NCI-H526 treated with DMSO at 0.1 percent for 48 hours (cell line): ENCODE measurements at regions not wholly inside any gene's neighbourhood (a gene's known extent, or its start where the extent isn't known, plus 50 kb on each side); places are given as distances from the start of the nearest gene placed in this dataset.

ENCODE experiments used
- DNase-seq: peaks from one replicate; lab custom pipeline; 2025; lab: John Stamatoyannopoulos, UW

DNA sequence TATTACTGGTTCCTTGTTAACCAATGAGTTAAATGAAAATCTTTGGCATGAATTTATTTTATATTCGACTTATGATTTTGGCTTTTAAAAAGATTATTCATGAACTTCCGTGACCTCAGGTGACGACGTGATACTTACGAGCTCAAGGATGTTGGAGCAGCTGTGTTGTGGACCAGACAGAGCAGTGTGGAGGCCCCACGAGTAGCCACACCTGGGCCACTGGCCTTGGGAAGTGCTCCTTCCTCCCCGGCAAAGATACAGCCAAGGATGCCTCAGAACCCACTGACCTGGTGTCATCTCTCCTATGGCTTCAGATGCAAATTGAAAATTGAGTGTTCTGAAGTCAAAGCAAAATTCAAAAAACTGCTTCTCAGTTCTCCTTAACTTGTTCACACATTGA, 147.5 kb upstream of the PPP2R2D start:
- no peak for DNase-seq

DNA sequence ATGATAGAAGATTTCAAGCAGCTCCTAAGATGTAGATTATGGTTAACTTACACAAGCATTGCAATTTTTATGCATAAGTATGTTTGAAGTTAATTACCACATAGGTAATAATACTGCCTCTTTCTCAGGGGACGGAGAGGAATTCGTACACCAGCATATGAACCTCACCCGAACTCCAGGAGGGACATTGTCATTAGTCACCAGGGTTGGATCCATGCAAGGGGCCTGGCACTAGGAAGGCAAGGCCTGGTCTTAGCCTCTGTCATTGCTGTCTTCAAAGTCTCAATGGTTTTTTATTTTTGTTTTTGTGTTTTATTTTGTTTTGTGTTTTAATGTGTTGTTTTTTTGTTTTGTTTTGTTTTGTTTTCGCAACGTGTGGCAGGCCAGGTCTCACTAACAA, 145.6 kb upstream of the PPP2R2D start:
- no peak for DNase-seq

DNA sequence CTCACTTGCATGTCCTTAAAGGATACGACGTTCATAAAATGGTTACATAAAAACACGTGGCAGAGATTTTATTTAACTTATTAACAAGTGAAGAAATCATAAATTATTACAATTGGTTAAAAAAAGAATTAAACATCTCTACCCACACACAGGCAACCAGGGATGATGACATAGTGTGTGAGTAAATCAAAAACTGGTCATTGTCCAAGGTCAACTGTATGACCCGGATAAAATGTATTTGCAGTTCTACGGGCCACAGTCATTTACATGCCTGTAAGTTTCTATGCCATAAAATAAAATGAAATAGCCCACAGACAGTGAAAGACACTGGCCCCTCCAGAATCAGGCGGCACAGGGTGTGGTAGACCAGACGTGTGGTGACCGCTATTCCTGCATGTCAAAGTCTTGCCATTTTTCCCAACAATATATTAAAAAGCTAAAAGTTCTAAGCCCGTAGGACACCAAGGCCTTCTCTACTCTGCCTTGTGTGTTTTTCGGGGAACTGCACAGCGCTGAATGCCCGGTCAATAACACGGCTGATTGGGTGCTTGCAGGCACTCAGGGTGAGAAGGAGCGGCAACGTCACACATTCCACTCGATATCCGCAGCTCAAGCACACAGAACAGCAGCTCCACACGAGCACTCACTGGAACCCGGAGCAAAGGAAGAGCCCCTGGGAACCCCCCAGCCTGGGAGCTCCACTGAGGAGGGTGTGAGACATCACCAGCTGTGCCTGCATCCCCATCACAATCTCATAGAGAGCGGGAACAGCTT, 143.3 kb upstream of the PPP2R2D start:
- no peak for DNase-seq

DNA sequence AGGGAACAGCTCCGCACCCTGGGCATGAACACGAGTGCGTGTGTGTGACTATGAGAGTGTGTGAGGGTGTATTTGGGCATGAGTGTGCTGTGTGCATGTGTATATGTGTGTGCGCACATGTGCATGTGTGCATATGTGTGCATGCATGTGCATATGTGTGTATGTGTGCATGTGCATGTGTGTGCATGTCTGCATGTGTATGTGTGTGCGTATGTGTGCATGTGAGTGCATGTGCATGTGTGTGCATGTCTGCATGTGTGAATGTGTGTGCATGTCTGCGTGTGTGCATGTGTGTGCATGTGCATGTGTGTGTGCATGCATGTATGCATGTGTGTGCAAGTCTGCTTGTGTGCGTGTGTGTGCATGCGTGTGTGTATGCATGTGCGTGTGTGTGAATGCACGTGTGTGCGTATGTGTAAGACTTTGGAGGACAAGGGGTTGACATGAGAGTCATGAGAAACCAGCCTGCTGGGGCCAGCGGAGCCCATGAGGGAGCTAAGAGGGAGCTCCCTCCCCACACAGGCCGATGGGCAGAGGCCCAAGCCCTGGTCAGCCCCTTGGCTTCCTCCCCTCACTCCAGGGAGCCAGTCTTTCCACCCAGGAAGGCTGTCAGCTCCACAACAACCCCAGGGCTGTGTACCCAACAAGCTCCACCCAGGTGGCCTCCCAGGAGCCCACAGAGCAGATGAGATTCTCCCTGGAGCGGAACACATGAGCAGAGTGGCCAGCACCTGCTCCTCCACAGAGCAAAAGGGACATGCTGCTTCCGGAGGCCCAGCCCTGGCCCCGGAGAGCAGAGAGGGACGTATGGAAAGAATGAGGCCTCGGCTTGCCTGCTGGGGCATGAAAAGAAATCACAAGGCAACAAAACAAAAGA, 142.5 kb upstream of the PPP2R2D start:
- peak; percentile 32 for DNase-seq

DNA sequence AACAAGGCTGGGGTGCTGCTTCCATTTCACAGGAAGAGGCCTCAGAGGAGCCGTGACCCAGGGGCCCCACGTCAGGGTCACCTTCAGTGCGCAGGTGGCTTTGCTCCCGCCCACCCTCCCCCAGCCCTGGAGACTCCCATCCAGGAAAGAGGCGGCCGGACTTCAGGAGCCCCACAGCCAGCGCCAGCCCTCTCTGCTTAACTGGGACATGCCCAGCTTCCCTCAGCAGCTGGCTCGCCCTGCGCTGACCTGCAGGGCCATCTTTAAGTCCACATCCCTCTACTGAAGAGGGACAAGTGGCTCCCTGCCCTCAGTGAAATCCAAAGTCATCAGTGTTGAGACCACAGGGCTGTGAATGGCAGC, 141.9 kb upstream of the PPP2R2D start:
- no peak for DNase-seq

DNA sequence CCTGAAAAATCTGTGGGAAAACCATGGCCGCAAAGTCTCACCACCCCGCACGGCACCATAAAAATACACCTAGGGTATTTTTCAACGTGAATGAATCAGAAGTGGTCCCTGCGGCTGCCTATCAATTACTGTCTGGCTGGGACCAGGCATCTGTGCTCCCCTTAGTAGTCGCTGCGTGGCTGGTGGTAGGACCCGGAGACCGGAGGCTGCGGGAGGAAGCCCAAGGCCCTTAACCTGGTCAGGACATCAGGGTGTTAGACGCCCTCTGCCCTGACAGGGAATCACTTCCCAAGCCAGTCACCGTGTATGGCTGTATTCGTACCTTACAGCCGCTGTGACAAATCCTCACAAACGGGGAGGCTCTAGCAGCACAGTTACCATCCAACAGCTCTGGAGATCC, 141.5 kb upstream of the PPP2R2D start:
- DNase-seq = no peak

DNA sequence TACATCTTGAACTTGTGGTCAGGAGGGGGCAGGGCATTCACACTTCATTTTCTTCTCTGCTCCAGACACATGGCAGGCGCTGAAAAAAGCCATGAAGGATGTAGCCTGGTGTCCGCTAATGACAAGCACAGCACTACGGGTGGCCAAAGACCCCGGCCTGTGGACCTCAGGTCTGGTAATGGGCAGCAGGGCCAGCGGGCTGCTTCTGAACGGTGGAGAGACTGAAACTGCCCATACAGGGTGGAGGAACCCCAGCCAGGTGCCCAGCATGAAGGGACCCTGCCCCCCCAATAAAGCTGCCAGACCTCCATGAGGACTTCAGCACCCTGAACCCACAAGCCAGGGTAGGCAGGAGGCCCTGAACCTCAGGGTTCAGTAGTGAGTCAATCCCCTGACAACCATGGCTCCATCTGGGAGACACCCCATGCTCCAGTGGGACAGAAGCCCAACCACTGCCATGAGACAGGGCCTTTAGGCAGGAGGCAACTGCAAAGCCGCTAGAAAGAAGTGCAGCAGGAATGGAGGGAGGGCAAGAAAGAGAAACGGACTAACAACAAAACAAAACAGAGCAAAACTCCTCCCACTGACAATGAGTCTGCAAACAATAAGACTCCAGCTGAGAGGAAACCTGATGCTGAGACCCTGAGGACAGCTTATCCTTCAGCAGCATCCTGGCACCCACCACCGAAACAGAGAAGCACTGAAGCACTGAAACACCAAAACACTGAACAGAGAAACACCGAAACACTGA, 140.2 kb upstream of the PPP2R2D start:
- no peak for DNase-seq

DNA sequence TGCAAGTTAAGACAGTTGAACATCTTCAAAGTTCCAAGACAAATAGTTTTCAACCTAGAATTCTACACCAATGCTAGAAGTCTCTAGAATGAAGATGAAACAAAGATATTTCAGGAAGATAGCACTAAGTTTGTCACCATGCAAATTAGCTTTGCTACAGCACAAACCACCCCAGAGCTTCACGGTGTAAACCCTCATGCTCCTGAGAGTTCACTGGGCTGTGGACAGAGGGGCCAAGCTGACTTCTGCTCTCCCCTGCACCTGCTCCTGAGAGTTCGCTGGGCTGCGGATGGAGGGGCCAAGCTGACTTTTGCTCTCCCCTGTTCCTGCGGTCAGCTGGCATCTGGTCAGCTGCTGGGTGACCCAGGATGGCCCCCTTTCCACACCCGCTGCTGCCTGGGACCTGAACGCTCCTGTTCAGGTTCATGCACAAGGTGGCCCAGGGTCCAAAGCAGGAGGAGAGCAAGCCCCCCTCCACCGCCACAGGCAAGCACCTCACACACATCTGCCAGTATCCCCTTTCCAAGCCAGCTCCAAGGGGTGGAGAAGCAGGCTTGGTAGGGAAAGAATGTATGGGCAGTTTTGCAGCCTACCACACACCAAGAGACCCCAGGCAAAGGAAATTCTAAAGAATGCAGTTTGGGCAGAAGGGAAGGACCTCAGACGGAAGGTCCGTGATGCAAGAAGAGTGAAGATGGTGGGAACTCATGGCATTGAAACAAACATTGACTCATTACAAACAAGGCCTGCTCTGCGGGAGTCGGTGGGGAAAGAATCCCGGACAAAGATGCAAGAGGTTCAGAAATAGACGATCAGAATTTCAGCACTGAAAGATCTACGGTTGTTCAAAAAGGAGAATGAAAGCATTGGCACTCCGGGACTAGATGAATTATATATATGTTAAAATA, 137.8 kb upstream of the PPP2R2D start:
- peak; percentile 17 for DNase-seq

DNA sequence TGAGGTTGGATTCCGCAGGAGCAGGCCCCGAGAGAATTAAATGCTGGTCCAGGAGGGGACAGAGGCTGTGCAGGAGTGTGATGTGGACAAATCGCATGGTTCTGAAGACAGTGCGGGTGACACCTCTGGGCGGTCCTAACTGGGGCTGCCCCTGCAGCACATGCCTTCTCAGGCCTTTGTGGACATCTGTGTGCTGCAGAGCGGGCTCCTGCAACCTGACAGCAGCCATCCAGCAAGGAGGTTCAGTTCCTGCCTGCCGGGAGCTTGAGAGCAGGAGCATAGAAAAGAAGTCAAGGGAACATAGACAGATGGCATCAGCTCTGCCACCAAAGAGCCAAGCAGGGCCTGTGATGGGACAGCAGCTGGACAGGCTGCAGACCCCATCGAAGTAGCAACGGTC, 135.9 kb upstream of the PPP2R2D start:
- DNase-seq = no peak

DNA sequence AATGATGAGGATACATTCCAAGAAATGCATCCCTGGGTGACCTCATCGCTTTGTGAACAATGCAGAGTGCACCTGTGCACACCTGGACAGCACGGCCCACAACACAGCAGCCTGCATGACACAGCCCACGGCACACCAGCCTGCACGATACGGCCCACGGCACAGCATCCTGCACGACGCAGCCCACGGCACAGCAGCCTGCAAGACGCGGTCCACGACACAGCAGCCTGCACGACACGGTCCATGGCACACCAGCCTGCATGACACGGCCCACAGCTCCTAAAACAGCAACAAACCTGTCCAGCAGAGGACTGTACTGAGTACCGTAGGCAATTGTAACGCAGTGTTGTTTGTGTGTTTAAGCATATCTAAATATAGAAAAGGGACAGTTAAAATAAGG, 134.7 kb upstream of the PPP2R2D start:
- DNase-seq = no peak

DNA sequence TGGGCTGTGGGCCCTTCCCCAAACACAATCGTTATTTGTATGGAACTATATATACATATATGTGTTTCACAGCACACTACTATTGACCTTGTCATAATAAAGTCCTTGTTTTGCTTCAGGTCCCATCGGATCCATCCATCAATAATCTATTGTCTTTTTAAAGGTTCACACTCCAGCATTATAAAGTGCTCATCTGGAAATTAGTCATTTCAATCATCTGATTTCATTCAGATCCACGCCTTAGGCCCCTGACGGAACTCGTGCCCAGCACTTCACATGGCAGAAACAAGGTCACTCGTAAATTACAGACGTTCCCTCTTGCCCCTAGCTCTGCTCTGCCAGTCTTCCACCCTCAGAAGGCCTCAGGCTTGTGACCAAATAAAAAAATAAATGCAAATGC, 133.1 kb upstream of the PPP2R2D start:
- peak; percentile 71 for DNase-seq

DNA sequence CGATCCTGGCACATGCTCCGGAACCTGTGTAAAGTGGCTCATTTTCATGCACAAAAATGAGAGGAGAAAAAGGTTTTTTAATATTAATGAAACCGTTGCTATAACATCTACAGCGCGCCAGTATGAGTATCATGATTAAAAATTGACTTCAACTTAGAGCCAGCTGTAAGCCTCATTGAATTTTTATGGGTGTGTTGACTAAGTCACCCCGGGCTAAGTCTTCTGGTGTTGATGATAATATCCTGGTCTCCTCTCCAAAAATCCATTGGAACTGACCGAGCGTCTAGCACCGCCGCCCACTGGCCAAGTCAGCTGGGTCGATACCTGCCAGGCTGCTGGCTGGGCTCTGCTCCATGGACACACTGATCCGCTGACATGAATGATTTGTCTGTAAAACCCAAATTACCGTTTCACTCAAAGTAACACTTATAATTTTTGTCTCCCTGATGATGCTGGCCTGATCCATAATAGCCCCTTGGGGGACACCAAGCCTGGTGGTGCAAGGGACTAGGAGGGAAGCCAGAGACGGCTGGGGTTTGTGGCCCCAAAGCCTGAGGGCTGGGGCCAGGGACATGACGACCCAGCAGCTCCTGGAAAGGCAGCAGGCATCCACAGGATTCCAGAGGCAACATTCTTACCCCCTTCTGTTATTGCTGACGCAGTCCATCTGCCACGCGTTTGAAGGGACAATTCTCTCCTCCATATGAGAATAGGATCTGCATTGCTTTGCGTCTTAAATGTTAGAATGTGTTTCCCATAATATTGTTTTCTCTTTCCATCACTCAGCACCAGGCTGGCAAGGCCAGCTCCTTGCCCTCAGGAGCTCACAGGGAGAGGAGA, 131.0 kb upstream of the PPP2R2D start:
- no peak for DNase-seq

DNA sequence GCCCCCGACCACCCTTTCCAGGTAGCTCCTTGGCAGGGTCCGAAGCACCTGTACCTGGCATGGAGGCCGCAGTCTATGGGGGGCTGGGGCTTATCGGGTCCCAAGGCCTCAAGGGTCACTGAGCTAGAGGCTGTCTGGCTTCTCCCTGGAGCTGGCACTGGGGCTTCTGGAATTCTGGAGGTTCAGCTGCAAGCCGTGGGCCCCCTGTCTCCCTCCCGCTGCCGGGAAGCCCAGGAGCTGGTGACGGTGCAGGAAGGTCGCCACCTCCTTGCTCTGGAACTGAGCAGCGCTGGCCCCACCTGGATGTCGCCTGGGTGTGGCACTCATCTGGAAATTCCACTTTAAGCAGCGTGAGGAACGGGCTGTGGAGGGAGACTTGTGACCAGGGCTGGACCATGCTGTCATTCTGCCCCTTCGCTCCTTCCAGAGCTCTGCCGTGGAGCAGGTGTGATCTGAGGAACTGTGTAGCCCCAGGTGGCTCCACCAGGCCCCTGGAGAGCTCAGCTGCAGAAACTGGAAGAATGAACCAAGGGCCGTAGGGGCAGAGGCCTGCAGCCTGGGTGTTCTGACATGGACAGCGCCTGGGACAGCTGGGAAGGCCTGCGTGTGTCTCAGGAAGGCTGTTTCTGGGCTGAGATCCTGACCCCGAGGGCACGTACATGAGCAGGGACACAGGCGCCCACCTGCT, 129.7 kb upstream of the PPP2R2D start:
- no peak for DNase-seq

DNA sequence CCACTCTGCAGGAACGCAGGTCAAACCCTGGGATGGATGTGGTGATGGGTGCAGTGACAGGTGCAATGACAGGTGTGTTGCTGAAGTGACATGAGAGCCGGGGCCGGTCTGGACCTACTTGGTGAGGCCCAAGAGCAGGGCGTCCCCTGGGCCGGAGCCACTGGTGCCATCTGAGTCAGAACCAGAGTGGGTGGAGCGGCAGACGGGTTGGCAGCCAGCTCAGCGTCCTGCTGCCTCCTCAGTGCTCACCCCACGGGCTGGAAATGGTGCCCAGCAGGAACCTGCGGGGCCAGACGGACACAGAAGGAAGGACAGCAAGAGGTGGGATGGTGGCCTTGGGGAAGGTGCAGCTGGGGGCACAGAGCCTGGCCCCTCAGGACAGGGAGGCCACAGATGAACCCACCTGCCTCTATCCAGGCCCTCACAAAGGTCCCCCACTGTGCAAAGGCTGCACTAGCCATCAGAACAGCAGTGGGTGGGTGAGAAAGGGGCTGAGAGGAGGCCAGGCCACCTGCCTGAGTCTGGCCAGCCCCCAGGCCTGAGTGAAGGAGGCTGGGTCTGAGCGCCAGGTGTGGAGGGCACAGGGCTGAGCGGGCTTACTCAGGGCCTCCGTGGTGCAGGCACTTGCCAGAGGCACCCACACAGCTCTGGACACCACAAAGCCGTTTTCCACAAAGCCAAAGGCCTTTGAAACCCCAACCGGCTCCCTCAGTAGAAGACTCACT, 129.0 kb upstream of the PPP2R2D start:
- DNase-seq = no peak

DNA sequence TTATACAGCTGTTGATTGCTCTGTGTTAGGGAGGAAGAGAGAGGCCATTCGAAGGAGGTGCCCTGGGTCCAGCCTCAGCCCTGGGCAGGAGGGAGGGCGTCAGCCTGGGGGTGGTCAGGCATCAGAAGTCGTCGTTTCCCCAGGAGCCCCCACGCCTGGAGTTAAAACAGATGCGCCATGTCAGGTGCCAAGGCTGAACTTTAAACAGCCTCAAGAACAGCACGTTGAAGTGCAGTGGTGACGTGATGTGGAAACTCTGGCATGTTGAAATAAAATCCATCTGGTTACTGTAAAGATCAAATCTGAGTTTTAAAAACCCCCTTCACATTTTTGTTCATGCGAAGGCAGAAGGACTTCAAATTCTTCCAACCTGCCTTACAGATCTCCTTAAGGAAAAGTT, 128.4 kb upstream of the PPP2R2D start:
- DNase-seq = no peak

DNA sequence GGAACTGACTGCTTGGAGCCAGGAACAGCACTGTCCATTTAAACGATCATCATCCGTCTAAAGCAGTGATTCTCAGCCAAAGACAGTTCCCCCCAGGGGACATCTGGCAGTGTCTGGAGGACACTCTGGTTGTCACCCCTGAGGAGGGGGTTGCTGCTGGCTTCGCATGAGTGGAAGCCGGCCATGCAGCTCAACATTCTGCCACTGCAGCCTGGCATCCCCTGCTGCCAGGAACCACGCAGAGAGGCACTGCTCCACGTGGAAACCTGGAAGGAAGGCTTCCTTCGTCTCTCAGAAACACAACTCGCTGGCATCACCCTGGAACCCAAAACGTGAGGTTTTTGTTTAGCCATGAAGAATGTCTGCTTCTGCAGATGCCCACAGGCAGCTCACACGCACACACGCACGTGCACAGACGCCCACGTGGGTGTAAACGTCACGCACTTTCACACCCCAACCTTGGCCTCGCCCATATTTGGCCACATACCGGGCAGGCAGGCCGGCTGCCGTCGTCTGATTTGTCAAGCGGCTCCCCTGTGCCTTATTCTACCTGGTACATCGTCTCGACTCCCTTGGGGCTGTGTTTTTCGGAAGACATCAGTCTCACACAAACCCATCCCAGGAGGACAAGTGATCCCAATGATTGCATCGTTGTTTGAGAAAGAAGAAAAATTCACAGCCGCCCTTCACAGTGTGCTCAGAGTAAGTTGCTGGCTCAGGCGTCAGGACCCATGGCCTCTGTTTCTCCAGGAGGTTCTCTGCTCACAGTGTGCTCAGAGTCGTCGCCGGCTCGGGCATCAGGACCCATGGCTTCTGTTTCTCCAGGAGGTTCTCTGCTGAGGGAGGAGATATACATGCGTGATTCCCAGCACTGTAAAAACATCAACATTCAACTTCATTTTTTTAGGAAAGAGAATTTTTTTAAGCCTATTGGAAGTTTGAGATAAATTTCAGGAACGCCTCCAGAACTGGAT, 127.2 kb upstream of the PPP2R2D start:
- no peak for DNase-seq

DNA sequence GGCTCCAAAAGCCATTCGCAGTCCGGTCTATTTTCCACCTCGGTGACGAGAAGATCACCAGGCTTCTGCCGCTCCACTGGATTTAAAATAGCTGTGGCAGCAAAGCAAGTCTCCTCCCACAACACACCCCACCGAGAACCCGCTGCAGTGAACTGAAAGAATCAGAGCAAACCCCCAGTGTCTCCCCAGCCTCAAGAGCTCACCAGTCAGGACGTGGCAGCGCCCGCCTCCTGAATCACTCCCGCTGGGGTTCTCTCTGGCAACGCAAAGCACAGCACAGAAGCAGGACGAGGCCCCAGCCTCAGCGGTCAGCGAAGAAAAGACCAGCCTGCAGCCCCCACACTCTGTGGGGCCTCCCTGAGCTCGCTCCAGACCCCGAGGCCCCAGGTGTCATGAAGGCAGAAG, 126.1 kb upstream of the PPP2R2D start:
- no peak for DNase-seq

DNA sequence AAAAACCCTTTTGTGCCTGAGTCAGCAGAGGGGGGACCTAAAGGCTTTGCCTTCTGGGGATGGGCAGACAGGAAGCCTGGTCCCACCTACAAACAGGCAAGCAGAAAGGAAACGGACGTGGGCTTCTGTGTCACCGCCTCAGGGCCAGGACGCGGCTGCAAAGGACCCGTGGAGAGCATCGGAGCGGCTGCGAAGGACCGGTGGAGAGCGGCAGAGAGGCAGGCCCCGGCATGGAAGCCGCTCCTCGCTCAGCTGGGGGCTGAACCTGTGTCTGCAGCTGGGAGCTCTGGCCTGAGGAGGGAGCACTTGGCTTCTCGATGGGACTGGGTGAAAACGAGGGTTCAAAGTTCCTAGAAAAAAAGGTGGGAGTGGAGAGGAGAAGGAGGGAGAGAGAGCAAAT, 125.4 kb upstream of the PPP2R2D start:
- DNase-seq = no peak
